ENCODE measurements at regions not wholly inside any gene's neighbourhood (a gene's known extent, or its start where the extent isn't known, plus 50 kb on each side); places are given as distances from the start of the nearest gene placed in this dataset.
"Not testable (repeated sequence)": the region's sequence is repeated elsewhere in the genome, so short reads cannot be mapped to it uniquely, and the experiment has no call there.

DNA sequence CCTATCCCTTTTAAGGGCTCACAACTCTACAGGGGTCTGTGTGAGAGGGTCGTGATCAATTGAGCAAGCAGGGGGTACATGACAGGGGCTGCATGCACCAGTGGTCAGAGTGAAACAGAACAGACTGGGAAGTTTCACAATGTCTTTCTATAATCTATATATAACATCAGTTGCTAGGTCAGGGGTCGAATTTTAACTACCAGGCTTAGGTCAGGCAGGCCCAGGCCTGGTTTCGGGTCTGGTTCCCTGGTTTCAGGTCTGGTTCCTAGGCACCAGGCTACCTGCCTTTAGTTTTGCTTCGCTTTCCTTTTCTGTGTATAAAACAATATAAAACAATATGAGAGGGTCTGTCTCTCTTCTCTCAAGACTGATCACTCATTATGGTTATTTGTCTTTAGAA, 390.2 kb upstream of the CHORDC1 start:
- not testable (repeated sequence) for H3K4me1 ChIP-seq (ENCODE audit: control insufficient read depth, insufficient read depth, low read length); H3K27ac ChIP-seq (ENCODE audit: low read depth, low read length); H3K4me3 ChIP-seq (ENCODE audit: low read length); H3K27me3 ChIP-seq (ENCODE audit: control insufficient read depth, insufficient read depth, low read length); H3K36me3 ChIP-seq (ENCODE audit: control insufficient read depth, insufficient read depth, low read length); H3K9ac ChIP-seq (ENCODE audit: low read length)

DNA sequence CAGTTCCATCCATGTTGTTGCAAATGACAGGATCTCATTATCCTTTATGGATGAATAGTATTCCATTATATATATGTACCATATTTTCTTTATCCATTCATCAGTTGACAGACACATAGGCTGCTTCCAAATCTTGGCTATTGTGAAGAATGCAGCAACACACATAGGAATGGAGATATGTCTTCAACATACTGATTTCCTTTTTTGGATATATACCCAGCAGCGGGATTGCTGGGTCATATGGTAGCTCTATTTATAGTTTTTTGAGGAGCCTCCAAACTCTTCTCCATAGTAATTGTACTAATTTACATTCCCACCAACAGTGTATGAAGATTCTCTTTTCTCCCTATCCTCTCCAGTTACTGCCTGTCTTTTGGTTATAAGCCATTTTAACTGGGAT, 383.9 kb upstream of the CHORDC1 start:
- Histone ChIP-seq H3K4me1 (ENCODE audit: control insufficient read depth, insufficient read depth, low read length) (no peaks in the 10 kb centered on the region), H3K27me3 (ENCODE audit: control insufficient read depth, insufficient read depth, low read length) (no peaks in the 10 kb centered on the region), H3K4me3 (ENCODE audit: low read length) (no peak overlapping the region), H3K36me3 (ENCODE audit: control insufficient read depth, insufficient read depth, low read length) (no peaks in the 10 kb centered on the region), H3K27ac (ENCODE audit: low read depth, low read length) (no peak overlapping the region), H3K9ac (ENCODE audit: low read length) (no peak overlapping the region)

DNA sequence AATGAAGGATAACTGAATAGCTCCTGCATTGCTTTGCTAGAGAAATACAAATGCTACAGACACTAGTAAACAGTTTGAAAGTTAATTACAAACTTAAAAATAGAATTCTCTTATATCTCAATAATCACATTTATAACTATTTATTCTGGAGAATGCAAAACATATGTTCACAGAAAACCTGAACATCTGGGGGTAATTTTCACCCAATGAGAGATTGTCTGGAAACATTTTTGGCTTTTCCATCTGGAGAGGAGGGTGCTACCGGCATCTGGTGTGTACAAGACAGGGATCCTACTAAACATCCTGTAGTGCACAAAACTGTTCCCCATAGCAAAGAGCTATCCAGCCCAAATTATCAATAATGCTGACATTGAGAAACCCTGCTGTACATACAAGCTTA, 378.4 kb upstream of the CHORDC1 start:
- Histone ChIP-seq H3K36me3 (ENCODE audit: control insufficient read depth, insufficient read depth, low read length) (no peaks in the 10 kb centered on the region), H3K4me3 (ENCODE audit: low read length) (no peak overlapping the region), H3K27me3 (ENCODE audit: control insufficient read depth, insufficient read depth, low read length) (no peaks in the 10 kb centered on the region), H3K27ac (ENCODE audit: low read depth, low read length) (no peak overlapping the region), H3K4me1 (ENCODE audit: control insufficient read depth, insufficient read depth, low read length) (no peaks in the 10 kb centered on the region), H3K9ac (ENCODE audit: low read length) (no peak overlapping the region)

DNA sequence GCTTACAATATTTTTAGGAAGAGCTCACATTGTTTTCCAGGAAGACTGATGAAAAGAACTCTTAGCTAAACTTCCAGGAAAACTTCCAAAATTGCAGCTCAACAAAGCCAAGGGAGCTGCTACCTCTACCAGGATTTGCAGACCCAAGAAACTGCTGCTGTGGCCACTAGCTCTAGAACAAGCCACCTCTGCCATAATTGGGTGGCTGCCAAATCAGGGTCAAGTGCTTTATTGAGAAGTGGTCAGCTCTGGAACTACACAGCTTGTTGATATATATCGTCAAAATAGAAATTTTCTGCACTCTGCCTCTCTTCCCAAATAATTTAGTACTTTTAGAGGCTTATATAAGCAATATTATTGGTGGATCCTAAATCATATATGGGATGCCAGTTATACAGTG, 371.8 kb upstream of the CHORDC1 start:
- H3K9ac ChIP-seq (ENCODE audit: low read length): no peak overlapping the region
- no peak overlapping the region for H3K4me3 ChIP-seq (ENCODE audit: low read length)
- H3K27ac ChIP-seq (ENCODE audit: low read depth, low read length): no peak overlapping the region
- H3K36me3 ChIP-seq (ENCODE audit: control insufficient read depth, insufficient read depth, low read length): no peaks in the 10 kb centered on the region
- H3K27me3 ChIP-seq (ENCODE audit: control insufficient read depth, insufficient read depth, low read length): no peaks in the 10 kb centered on the region
- H3K4me1 ChIP-seq (ENCODE audit: control insufficient read depth, insufficient read depth, low read length): no peaks in the 10 kb centered on the region

DNA sequence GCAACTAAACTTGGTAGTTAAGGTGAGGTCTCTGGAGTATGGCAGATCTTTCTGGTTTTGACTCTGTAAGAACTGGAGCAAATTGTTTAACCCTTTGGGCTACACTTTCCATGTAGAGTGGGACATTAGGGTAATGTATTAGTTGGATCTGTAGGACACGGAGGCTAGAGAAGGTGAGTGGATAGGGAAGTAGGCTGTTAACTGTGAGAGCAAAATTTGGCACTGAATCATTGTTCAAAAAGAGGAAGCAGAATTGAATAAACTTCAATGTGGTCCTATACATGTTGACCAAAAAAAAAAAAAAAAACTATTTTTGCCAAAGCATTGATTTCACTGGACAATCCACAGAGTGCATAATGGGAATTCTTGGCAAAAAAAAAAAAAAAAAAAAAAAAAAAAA, 370.2 kb upstream of the CHORDC1 start:
- H3K9ac ChIP-seq (ENCODE audit: low read length): no peak overlapping the region
- no peaks in the 10 kb centered on the region for H3K27me3 ChIP-seq (ENCODE audit: control insufficient read depth, insufficient read depth, low read length)
- no peak overlapping the region for H3K4me3 ChIP-seq (ENCODE audit: low read length)
- no peak overlapping the region for H3K27ac ChIP-seq (ENCODE audit: low read depth, low read length)
- no peaks in the 10 kb centered on the region for H3K36me3 ChIP-seq (ENCODE audit: control insufficient read depth, insufficient read depth, low read length)
- no peaks in the 10 kb centered on the region for H3K4me1 ChIP-seq (ENCODE audit: control insufficient read depth, insufficient read depth, low read length)

DNA sequence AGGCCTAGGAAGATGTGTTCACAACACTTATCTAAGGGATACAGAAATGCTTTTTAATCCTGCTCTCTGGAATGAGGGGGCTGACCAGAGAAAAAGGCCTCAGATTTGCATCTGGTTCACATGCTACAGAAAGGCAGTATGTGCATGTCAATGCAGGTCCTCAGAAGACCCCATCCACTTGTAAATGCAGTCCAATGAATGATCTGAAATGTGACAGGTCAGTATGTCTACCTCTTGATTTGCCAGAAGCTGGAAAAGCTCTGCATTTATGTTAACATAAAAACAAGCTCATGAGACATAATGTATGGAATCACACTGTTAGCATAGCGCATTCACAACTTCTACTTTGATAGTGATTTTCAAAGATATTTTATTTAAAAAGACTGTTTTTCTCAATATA, 367.4 kb upstream of the CHORDC1 start:
- H3K27me3 ChIP-seq (ENCODE audit: control insufficient read depth, insufficient read depth, low read length): no peaks in the 10 kb centered on the region
- no peak overlapping the region for H3K27ac ChIP-seq (ENCODE audit: low read depth, low read length)
- no peak overlapping the region for H3K4me3 ChIP-seq (ENCODE audit: low read length)
- H3K4me1 ChIP-seq (ENCODE audit: control insufficient read depth, insufficient read depth, low read length): no peaks in the 10 kb centered on the region
- H3K36me3 ChIP-seq (ENCODE audit: control insufficient read depth, insufficient read depth, low read length): no peaks in the 10 kb centered on the region
- no peak overlapping the region for H3K9ac ChIP-seq (ENCODE audit: low read length)

DNA sequence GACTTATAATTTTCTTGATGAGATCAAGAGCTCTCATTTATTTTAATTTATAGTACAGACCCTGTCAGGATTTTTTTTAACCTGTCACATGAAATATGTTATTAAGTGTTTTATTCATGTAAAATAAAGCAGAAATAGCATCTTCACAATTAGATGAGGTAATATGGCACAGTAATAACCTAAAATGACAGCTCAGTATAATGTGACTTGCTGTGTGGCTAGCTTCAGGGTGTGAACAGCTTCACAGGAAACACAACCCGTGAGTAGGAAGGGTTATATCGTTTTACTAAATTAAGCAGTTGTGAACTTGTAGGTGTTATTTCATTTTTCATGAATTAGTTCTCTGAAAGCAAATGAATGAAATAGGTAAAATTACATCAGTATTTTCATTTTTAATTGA, 366.9 kb upstream of the CHORDC1 start:
- Histone ChIP-seq H3K27me3 (ENCODE audit: control insufficient read depth, insufficient read depth, low read length) (no peaks in the 10 kb centered on the region), H3K36me3 (ENCODE audit: control insufficient read depth, insufficient read depth, low read length) (no peaks in the 10 kb centered on the region), H3K27ac (ENCODE audit: low read depth, low read length) (no peak overlapping the region), H3K9ac (ENCODE audit: low read length) (no peak overlapping the region), H3K4me1 (ENCODE audit: control insufficient read depth, insufficient read depth, low read length) (no peaks in the 10 kb centered on the region), H3K4me3 (ENCODE audit: low read length) (no peak overlapping the region)

DNA sequence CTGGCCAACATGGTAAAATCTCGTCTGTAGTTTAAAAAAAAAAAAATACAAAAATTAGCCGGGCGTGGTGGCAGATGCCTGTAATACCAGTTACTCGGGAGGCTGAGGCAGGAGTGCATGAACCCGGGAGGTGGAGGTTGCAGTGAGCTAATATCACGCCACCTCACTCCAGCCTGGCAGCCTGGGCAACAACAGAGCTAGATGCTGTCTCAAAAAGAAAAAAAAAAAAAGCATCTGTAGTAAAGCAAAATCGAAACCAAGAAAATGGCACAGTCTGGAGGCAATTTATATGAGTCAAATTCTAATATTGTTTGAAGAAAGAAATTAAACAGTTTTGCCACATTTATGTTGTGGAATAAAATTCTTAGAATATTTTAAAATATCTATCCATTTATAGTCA, 365.0 kb upstream of the CHORDC1 start:
- no peak overlapping the region for H3K9ac ChIP-seq (ENCODE audit: low read length)
- H3K27me3 ChIP-seq (ENCODE audit: control insufficient read depth, insufficient read depth, low read length): no peaks in the 10 kb centered on the region
- H3K27ac ChIP-seq (ENCODE audit: low read depth, low read length): no peak overlapping the region
- no peaks in the 10 kb centered on the region for H3K36me3 ChIP-seq (ENCODE audit: control insufficient read depth, insufficient read depth, low read length)
- no peak overlapping the region for H3K4me3 ChIP-seq (ENCODE audit: low read length)
- H3K4me1 ChIP-seq (ENCODE audit: control insufficient read depth, insufficient read depth, low read length): no peaks in the 10 kb centered on the region

DNA sequence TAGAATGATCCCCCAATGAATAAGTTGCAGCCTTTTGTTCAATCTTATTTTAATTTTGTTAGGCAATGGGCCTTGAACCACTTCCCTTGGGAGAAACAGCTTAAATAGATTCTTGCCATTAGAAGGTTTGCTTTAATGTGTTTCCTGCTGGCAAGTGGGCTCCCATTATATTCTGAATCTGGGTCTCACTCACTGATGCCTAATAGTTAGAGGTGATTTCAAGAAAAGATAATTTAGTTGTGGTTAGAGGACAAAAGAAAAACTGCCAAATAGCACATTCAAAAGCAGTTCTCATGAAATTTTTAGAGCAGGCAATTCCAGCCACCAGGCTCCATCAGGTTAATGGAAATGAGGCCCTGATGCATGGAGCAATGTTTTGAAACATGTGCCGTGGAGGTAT, 362.6 kb upstream of the CHORDC1 start:
- no peaks in the 10 kb centered on the region for H3K36me3 ChIP-seq (ENCODE audit: control insufficient read depth, insufficient read depth, low read length)
- no peak overlapping the region for H3K4me3 ChIP-seq (ENCODE audit: low read length)
- no peaks in the 10 kb centered on the region for H3K4me1 ChIP-seq (ENCODE audit: control insufficient read depth, insufficient read depth, low read length)
- H3K27me3 ChIP-seq (ENCODE audit: control insufficient read depth, insufficient read depth, low read length): no peaks in the 10 kb centered on the region
- H3K27ac ChIP-seq (ENCODE audit: low read depth, low read length): no peak overlapping the region
- H3K9ac ChIP-seq (ENCODE audit: low read length): no peak overlapping the region

DNA sequence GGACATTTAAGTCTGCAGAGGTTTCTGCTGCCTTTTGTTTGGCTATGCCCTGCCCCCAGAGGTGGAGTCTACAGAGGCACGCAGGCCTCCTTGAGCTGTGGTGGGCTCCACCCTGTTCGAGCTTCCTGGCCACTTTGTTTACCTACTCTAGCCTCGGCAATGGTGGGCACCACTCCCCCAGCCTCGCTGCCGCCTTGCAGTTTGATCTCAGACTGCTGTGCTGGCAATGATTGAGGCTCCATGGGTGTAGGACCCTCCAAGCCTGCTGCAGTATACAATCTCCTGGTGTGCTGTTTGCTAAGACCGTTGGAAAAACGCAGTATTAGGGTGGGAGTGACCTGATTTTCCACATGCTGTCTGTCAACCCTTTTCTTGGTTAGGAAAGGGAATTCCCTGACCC, 360.1 kb upstream of the CHORDC1 start:
- not testable (repeated sequence) for H3K4me3 ChIP-seq (ENCODE audit: low read length); H3K9ac ChIP-seq (ENCODE audit: low read length); H3K4me1 ChIP-seq (ENCODE audit: control insufficient read depth, insufficient read depth, low read length); H3K27ac ChIP-seq (ENCODE audit: low read depth, low read length); H3K27me3 ChIP-seq (ENCODE audit: control insufficient read depth, insufficient read depth, low read length); H3K36me3 ChIP-seq (ENCODE audit: control insufficient read depth, insufficient read depth, low read length)

DNA sequence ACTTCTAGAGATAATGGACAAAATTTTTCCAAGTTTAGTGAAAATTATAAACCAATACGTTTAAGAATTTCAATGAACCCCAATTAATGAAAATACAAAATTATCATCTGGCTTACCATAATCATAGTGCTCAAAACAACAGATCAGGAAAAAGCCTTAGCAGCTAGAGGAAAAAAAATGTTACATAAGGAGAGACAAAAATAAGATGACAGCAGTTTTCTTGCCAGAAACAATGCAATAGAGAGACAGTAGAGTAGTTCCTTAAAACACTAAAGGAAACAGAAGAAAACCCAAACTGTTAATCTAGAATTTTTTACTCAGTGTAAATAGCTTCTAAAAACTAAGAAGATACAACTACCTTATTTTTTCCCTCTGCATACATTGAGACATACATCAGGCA, 341.7 kb upstream of the CHORDC1 start:
- Histone ChIP-seq H3K4me3 (ENCODE audit: low read length) (no peak overlapping the region), H3K36me3 (ENCODE audit: control insufficient read depth, insufficient read depth, low read length) (no peaks in the 10 kb centered on the region), H3K9ac (ENCODE audit: low read length) (no peak overlapping the region), H3K27me3 (ENCODE audit: control insufficient read depth, insufficient read depth, low read length) (no peaks in the 10 kb centered on the region), H3K27ac (ENCODE audit: low read depth, low read length) (no peak overlapping the region), H3K4me1 (ENCODE audit: control insufficient read depth, insufficient read depth, low read length) (no peaks in the 10 kb centered on the region)

DNA sequence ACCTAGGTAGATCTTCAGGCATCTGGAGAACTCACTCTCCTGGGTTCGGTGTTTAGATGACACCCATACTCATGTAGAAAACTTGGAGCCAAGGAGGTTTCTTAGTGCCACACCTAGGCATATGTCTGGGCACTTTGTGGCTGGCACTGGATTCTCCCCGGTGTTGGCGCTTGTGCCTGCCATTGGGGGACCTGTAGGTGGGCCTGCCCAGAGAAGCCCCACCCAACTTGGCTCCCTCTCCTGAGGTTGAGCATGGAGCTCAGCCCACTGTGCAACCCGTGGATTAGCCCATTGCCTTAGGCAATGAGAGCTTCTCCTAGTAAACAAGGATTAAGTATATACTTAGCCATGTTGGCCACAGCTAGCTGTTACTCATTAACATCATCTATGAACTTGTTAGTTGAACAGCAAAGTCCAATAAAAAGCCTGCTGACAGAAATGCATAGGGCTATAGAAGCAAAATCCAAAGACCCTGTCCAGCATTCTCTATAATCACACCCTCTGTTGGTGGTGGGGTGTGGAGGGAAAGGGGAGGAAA, 335.5 kb upstream of the CHORDC1 start:
- Histone ChIP-seq H3K4me3 (ENCODE audit: low read length) (no peak overlapping the region), H3K27me3 (ENCODE audit: control insufficient read depth, insufficient read depth, low read length) (no peaks in the 10 kb centered on the region), H3K27ac (ENCODE audit: low read depth, low read length) (no peak overlapping the region), H3K4me1 (ENCODE audit: control insufficient read depth, insufficient read depth, low read length) (no peaks in the 10 kb centered on the region), H3K36me3 (ENCODE audit: control insufficient read depth, insufficient read depth, low read length) (no peaks in the 10 kb centered on the region), H3K9ac (ENCODE audit: low read length) (no peak overlapping the region)

DNA sequence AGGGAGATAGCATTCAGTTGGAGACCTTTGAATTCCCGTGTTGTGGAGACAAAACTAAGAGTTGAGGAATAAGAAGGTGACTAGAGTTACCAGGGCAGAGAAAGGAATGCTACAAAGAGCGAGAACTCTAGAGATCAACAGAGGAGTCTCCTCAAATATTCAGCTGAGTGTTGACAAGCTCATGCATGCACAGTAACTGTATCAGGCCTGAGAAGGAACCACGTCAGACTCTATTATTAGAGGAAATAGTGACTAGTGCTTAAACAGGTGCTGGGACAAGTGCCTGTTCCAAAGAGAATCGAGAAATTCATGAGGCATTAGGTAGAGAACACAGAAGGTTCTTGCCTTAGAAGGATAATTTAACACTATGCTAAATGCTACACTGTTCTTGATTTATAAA, 333.8 kb upstream of the CHORDC1 start:
- H3K9ac ChIP-seq (ENCODE audit: low read length): no peak overlapping the region

More for the DNA sequence above, 333.8 kb upstream of the CHORDC1 start:
- Histone ChIP-seq H3K4me3 (ENCODE audit: low read length) (no peak overlapping the region), H3K27ac (ENCODE audit: low read depth, low read length) (no peak overlapping the region), H3K27me3 (ENCODE audit: control insufficient read depth, insufficient read depth, low read length) (no peaks in the 10 kb centered on the region), H3K36me3 (ENCODE audit: control insufficient read depth, insufficient read depth, low read length) (no peaks in the 10 kb centered on the region), H3K4me1 (ENCODE audit: control insufficient read depth, insufficient read depth, low read length) (no peaks in the 10 kb centered on the region)

All from rectal smooth muscle tissue (tissue), 1 donor.